ENCODE measurements at regions not wholly inside any gene's neighbourhood (a gene's known extent, or its start where the extent isn't known, plus 50 kb on each side); places are given as distances from the start of the nearest gene placed in this dataset.

GRCh38 chr11:100585728-100586127 lies 101.4 kb upstream of the ARHGAP42 start:
- intact Hi-C loops (cut with DNase I, micrococcal nuclease), result no loop called here
- no peaks in the 10 kb centered on the region for H3K4me1 ChIP-seq (ENCODE audit: low read depth)
- no peaks in the 10 kb centered on the region for H3K9me3 ChIP-seq
- H3K36me3 ChIP-seq (ENCODE audit: low read depth), result no peaks in the 10 kb centered on the region
- ATAC-seq (no peak), DNase-seq (no peak)
- TF ChIP-seq, protein P1, sequence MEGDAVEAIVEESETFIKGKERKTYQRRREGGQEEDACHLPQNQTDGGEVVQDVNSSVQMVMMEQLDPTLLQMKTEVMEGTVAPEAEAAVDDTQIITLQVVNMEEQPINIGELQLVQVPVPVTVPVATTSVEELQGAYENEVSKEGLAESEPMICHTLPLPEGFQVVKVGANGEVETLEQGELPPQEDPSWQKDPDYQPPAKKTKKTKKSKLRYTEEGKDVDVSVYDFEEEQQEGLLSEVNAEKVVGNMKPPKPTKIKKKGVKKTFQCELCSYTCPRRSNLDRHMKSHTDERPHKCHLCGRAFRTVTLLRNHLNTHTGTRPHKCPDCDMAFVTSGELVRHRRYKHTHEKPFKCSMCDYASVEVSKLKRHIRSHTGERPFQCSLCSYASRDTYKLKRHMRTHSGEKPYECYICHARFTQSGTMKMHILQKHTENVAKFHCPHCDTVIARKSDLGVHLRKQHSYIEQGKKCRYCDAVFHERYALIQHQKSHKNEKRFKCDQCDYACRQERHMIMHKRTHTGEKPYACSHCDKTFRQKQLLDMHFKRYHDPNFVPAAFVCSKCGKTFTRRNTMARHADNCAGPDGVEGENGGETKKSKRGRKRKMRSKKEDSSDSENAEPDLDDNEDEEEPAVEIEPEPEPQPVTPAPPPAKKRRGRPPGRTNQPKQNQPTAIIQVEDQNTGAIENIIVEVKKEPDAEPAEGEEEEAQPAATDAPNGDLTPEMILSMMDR (IDR thresholded peaks at IDR 0.05), result no peak
- no peak overlapping the region for H3K4me3 ChIP-seq

- H3K4me3 ChIP-seq, result no peak overlapping the region
- no peaks in the 10 kb centered on the region for H3K9me3 ChIP-seq
- H3K36me3 ChIP-seq (ENCODE audit: low read depth), result no peaks in the 10 kb centered on the region
- ATAC-seq (no peak), DNase-seq (no peak)
- H3K4me1 ChIP-seq (ENCODE audit: low read depth), result no peaks in the 10 kb centered on the region
- intact Hi-C loops (cut with DNase I, micrococcal nuclease), result no loop called here
- TF ChIP-seq, protein P1 (IDR thresholded peaks at IDR 0.05), result no peak
These were observed 100.6 kb upstream of the ARHGAP42 start for GRCh38 chr11:100586361-100587101.

GRCh38 chr11:100592619-100593260 lies 94.3 kb upstream of the ARHGAP42 start:
- ATAC-seq, result no peak

DNA sequence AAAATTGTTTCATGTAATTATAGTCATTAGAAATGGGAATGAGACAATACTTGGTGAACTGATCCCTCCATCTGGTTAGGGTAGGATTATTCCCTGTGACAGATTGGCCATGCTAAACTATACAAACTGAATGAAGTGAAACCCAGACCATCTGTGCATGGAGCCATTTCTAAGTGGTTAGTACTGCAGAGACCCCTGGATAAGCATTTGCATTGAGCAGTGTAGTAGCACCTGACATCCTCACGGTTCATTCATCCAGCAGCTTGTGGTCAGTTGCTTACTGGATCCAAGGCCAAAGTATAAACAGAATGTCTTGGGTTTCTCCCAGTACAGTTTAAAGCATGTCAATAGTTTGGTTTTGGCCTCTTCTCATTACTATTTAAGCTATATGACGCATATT lies 93.8 kb upstream of the ARHGAP42 start:
- ATAC-seq, result no peak
- H3K36me3 ChIP-seq (ENCODE audit: low read depth), result no peaks in the 10 kb centered on the region
- TF ChIP-seq, protein P1 (IDR thresholded peaks at IDR 0.05), result no peak
- no peak for DNase-seq
- intact Hi-C loops (cut with DNase I, micrococcal nuclease), result loop anchor here in 1 of 2 donors (10.0 kb wide), 1 partner anchor 52 kb away; no protein-coding TSS in a partner anchor
- no peak overlapping the region for H3K4me3 ChIP-seq
- H3K9me3 ChIP-seq, result no peaks in the 10 kb centered on the region
- H3K4me1 ChIP-seq (ENCODE audit: low read depth), result peaks cover 3% of the 10 kb centered on the region

More at GRCh38 chr11:100592619-100593260, 94.3 kb upstream of the ARHGAP42 start:
- intact Hi-C loops (cut with DNase I, micrococcal nuclease), result loop anchor here in 1 of 2 donors (10.0 kb wide), 1 partner anchor 52 kb away; no protein-coding TSS in a partner anchor
- Histone ChIP-seq H3K9me3 (no peaks in the 10 kb centered on the region), H3K4me1 (ENCODE audit: low read depth) (peaks cover 3% of the 10 kb centered on the region), H3K36me3 (ENCODE audit: low read depth) (no peaks in the 10 kb centered on the region), H3K4me3 (no peak overlapping the region)
- DNase-seq, result no peak
- TF ChIP-seq, protein P1 (IDR thresholded peaks at IDR 0.05), result no peak

GRCh38 chr11:100594320-100594719 lies 92.8 kb upstream of the ARHGAP42 start:
- ATAC-seq, result no peak
- no peak overlapping the region for H3K4me3 ChIP-seq
- H3K4me1 ChIP-seq (ENCODE audit: low read depth), result peaks cover 3% of the 10 kb centered on the region
- H3K36me3 ChIP-seq (ENCODE audit: low read depth), result no peaks in the 10 kb centered on the region
- TF ChIP-seq, protein P1 (IDR thresholded peaks at IDR 0.05), result no peak
- intact Hi-C loops (cut with DNase I, micrococcal nuclease), result loop anchor here in 1 of 2 donors (10.0 kb wide), 1 partner anchor 50 kb away; no protein-coding TSS in a partner anchor
- no peaks in the 10 kb centered on the region for H3K9me3 ChIP-seq
- DNase-seq, result no peak
